ENCODE measurements at regions not wholly inside any gene's neighbourhood (a gene's known extent, or its start where the extent isn't known, plus 50 kb on each side); places are given as distances from the start of the nearest gene placed in this dataset.

DNA sequence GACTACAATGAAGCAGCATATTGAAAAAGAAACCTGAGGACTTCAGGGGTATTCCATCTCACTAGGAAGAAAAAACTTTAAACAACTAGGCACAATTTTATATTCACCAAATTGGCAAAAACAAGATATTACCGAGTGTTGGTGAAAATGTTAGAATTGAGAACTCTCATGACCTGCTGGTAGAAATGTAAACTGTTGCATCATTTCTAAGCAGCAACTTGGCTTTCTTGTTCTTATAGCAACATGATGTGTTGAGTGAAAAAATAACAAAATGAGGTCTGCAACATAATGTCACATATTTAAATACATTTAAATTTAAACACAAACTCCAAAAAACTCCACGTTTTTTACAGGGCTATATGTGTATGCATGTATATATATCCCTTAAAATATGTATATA lies 59.0 kb upstream of the SPPL2A start:
- TF ChIP-seq POLR2AphosphoS5 (IDR thresholded peaks at IDR 0.05; ENCODE audit: low read depth, low read length), result no peak
- TF ChIP-seq, protein P1, sequence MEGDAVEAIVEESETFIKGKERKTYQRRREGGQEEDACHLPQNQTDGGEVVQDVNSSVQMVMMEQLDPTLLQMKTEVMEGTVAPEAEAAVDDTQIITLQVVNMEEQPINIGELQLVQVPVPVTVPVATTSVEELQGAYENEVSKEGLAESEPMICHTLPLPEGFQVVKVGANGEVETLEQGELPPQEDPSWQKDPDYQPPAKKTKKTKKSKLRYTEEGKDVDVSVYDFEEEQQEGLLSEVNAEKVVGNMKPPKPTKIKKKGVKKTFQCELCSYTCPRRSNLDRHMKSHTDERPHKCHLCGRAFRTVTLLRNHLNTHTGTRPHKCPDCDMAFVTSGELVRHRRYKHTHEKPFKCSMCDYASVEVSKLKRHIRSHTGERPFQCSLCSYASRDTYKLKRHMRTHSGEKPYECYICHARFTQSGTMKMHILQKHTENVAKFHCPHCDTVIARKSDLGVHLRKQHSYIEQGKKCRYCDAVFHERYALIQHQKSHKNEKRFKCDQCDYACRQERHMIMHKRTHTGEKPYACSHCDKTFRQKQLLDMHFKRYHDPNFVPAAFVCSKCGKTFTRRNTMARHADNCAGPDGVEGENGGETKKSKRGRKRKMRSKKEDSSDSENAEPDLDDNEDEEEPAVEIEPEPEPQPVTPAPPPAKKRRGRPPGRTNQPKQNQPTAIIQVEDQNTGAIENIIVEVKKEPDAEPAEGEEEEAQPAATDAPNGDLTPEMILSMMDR (IDR thresholded peaks at IDR 0.05), result no peak
